ENCODE measurements at regions not wholly inside any gene's neighbourhood (a gene's known extent, or its start where the extent isn't known, plus 50 kb on each side); places are given as distances from the start of the nearest gene placed in this dataset.
"Not testable (repeated sequence)": the region's sequence is repeated elsewhere in the genome, so short reads cannot be mapped to it uniquely, and the experiment has no call there.

- WGBS, 2 experiments, result 93% methylated on average over 1 of the region's 1 CpG; no CpG with 5 or more reads in 1 of the 2 experiments
- not testable (repeated sequence) for H3K36me3 ChIP-seq (ENCODE audit: control insufficient read depth, insufficient read depth, low read length); H3K27me3 ChIP-seq (ENCODE audit: control insufficient read depth, insufficient read depth, low read length, poor library complexity, severe bottlenecking); H3K27ac ChIP-seq (ENCODE audit: insufficient read depth, low read depth, low read length, poor library complexity, severe bottlenecking); H3K4me3 ChIP-seq (ENCODE audit: insufficient read depth, low read depth, low read length); H3K9me3 ChIP-seq (ENCODE audit: control insufficient read depth, low read length); H3K4me1 ChIP-seq (ENCODE audit: control insufficient read depth, insufficient read depth, low read length)
Observed at GRCh38 chr7:29673635-29674034, 110.0 kb downstream of the PRR15 start.

- H3K27me3 ChIP-seq (ENCODE audit: control insufficient read depth, insufficient read depth, low read length, poor library complexity, severe bottlenecking); H3K4me3 ChIP-seq (ENCODE audit: insufficient read depth, low read depth, low read length); H3K4me1 ChIP-seq (ENCODE audit: control insufficient read depth, insufficient read depth, low read length); H3K9me3 ChIP-seq (ENCODE audit: control insufficient read depth, low read length); H3K36me3 ChIP-seq (ENCODE audit: control insufficient read depth, insufficient read depth, low read length); H3K27ac ChIP-seq (ENCODE audit: insufficient read depth, low read depth, low read length, poor library complexity, severe bottlenecking): not testable (repeated sequence)
- 95% methylated on average over 6 of the region's 6 CpGs for WGBS, 2 experiments
Observed at GRCh38 chr7:29674626-29675025, 111.0 kb downstream of the PRR15 start.

GRCh38 chr7:29677254-29677653, 113.6 kb downstream of the PRR15 start:
- not testable (repeated sequence) for H3K27ac ChIP-seq (ENCODE audit: insufficient read depth, low read depth, low read length, poor library complexity, severe bottlenecking); H3K27me3 ChIP-seq (ENCODE audit: control insufficient read depth, insufficient read depth, low read length, poor library complexity, severe bottlenecking); H3K36me3 ChIP-seq (ENCODE audit: control insufficient read depth, insufficient read depth, low read length); H3K4me3 ChIP-seq (ENCODE audit: insufficient read depth, low read depth, low read length); H3K4me1 ChIP-seq (ENCODE audit: control insufficient read depth, insufficient read depth, low read length); H3K9me3 ChIP-seq (ENCODE audit: control insufficient read depth, low read length)
- WGBS, 2 experiments, result 92 to 100% methylated on average over 2 of the region's 2 CpGs

GRCh38 chr7:29679963-29680362, 116.3 kb downstream of the PRR15 start:
- not testable (repeated sequence) for H3K4me1 ChIP-seq (ENCODE audit: control insufficient read depth, insufficient read depth, low read length); H3K9me3 ChIP-seq (ENCODE audit: control insufficient read depth, low read length); H3K27ac ChIP-seq (ENCODE audit: insufficient read depth, low read depth, low read length, poor library complexity, severe bottlenecking); H3K27me3 ChIP-seq (ENCODE audit: control insufficient read depth, insufficient read depth, low read length, poor library complexity, severe bottlenecking); H3K4me3 ChIP-seq (ENCODE audit: insufficient read depth, low read depth, low read length); H3K36me3 ChIP-seq (ENCODE audit: control insufficient read depth, insufficient read depth, low read length)
- WGBS, 2 experiments, result 78 to 88% methylated on average over 1 of the region's 2 CpGs

- H3K4me1 ChIP-seq (ENCODE audit: control insufficient read depth, insufficient read depth, low read length); H3K27ac ChIP-seq (ENCODE audit: insufficient read depth, low read depth, low read length, poor library complexity, severe bottlenecking); H3K4me3 ChIP-seq (ENCODE audit: insufficient read depth, low read depth, low read length); H3K27me3 ChIP-seq (ENCODE audit: control insufficient read depth, insufficient read depth, low read length, poor library complexity, severe bottlenecking); H3K36me3 ChIP-seq (ENCODE audit: control insufficient read depth, insufficient read depth, low read length); H3K9me3 ChIP-seq (ENCODE audit: control insufficient read depth, low read length): not testable (repeated sequence)
- 85 to 89% methylated on average over 1 to 2 of the region's 2 CpGs for WGBS, 2 experiments
Observed at GRCh38 chr7:29680601-29681000, 117.0 kb downstream of the PRR15 start.

- H3K36me3 ChIP-seq (ENCODE audit: control insufficient read depth, insufficient read depth, low read length); H3K27ac ChIP-seq (ENCODE audit: insufficient read depth, low read depth, low read length, poor library complexity, severe bottlenecking); H3K4me1 ChIP-seq (ENCODE audit: control insufficient read depth, insufficient read depth, low read length); H3K27me3 ChIP-seq (ENCODE audit: control insufficient read depth, insufficient read depth, low read length, poor library complexity, severe bottlenecking); H3K9me3 ChIP-seq (ENCODE audit: control insufficient read depth, low read length): not testable (repeated sequence)
- 0 to 1% methylated on average over 26 to 28 of the region's 34 CpGs for WGBS, 2 experiments
- peak overlapping the region; percentile 55 for H3K4me3 ChIP-seq (ENCODE audit: insufficient read depth, low read depth, low read length)
Observed at GRCh38 chr7:29684151-29684786, 120.6 kb downstream of the PRR15 start.

GRCh38 chr7:29684787-29685650, 121.3 kb upstream of the WIPF3 start:
- no peaks in the 10 kb centered on the region for H3K27me3 ChIP-seq (ENCODE audit: control insufficient read depth, insufficient read depth, low read length, poor library complexity, severe bottlenecking)
- H3K36me3 ChIP-seq (ENCODE audit: control insufficient read depth, insufficient read depth, low read length), result no peaks in the 10 kb centered on the region
- no peaks in the 10 kb centered on the region for H3K9me3 ChIP-seq (ENCODE audit: control insufficient read depth, low read length)
- 0 to 1% methylated on average over 108 to 110 of the region's 114 CpGs for WGBS, 2 experiments
- H3K4me1 ChIP-seq (ENCODE audit: control insufficient read depth, insufficient read depth, low read length), result no peaks in the 10 kb centered on the region
- peak overlapping the region; percentile 55 for H3K4me3 ChIP-seq (ENCODE audit: insufficient read depth, low read depth, low read length)
- H3K27ac ChIP-seq (ENCODE audit: insufficient read depth, low read depth, low read length, poor library complexity, severe bottlenecking), result peak overlapping the region; percentile 67

- not testable (repeated sequence) for H3K27ac ChIP-seq (ENCODE audit: insufficient read depth, low read depth, low read length, poor library complexity, severe bottlenecking); H3K4me1 ChIP-seq (ENCODE audit: control insufficient read depth, insufficient read depth, low read length); H3K36me3 ChIP-seq (ENCODE audit: control insufficient read depth, insufficient read depth, low read length); H3K9me3 ChIP-seq (ENCODE audit: control insufficient read depth, low read length); H3K27me3 ChIP-seq (ENCODE audit: control insufficient read depth, insufficient read depth, low read length, poor library complexity, severe bottlenecking)
- 7% methylated on average over 12 of the region's 21 CpGs; no CpG with 5 or more reads in 1 of the 2 experiments for WGBS, 2 experiments
- peak overlapping the region; percentile 55 for H3K4me3 ChIP-seq (ENCODE audit: insufficient read depth, low read depth, low read length)
Observed at GRCh38 chr7:29685651-29686271, 120.5 kb upstream of the WIPF3 start.

- not testable (repeated sequence) for H3K27me3 ChIP-seq (ENCODE audit: control insufficient read depth, insufficient read depth, low read length, poor library complexity, severe bottlenecking); H3K9me3 ChIP-seq (ENCODE audit: control insufficient read depth, low read length); H3K27ac ChIP-seq (ENCODE audit: insufficient read depth, low read depth, low read length, poor library complexity, severe bottlenecking); H3K4me3 ChIP-seq (ENCODE audit: insufficient read depth, low read depth, low read length); H3K36me3 ChIP-seq (ENCODE audit: control insufficient read depth, insufficient read depth, low read length); H3K4me1 ChIP-seq (ENCODE audit: control insufficient read depth, insufficient read depth, low read length)
- 90% methylated on average over 4 of the region's 4 CpGs for WGBS, 2 experiments
Observed at GRCh38 chr7:29690510-29690909, 115.8 kb upstream of the WIPF3 start.

- not testable (repeated sequence) for H3K4me3 ChIP-seq (ENCODE audit: insufficient read depth, low read depth, low read length); H3K27me3 ChIP-seq (ENCODE audit: control insufficient read depth, insufficient read depth, low read length, poor library complexity, severe bottlenecking); H3K36me3 ChIP-seq (ENCODE audit: control insufficient read depth, insufficient read depth, low read length); H3K27ac ChIP-seq (ENCODE audit: insufficient read depth, low read depth, low read length, poor library complexity, severe bottlenecking); H3K9me3 ChIP-seq (ENCODE audit: control insufficient read depth, low read length); H3K4me1 ChIP-seq (ENCODE audit: control insufficient read depth, insufficient read depth, low read length)
- WGBS, 2 experiments, result 93% methylated on average over 4 of the region's 5 CpGs
Observed at GRCh38 chr7:29696402-29696801, 109.9 kb upstream of the WIPF3 start.
